ENCODE measurements at regions not wholly inside any gene's neighbourhood (a gene's known extent, or its start where the extent isn't known, plus 50 kb on each side); places are given as distances from the start of the nearest gene placed in this dataset.

- no peaks in the 10 kb centered on the region for H3K27me3 ChIP-seq (ENCODE audit: control insufficient read depth in 3 of 3, insufficient read depth in 3 of 3, low read depth in 1 of 3, low read length in 3 of 3)
- no peak overlapping the region for H3K14ac ChIP-seq (ENCODE audit: low read length)
Measured at GRCh38 chrX:65045001-65045400, 68.8 kb upstream of the ZC4H2 start.

GRCh38 chrX:65035446-65035770, 59.2 kb upstream of the ZC4H2 start:
- Histone ChIP-seq H3K79me1 (ENCODE audit: low read depth, low read length) (no peaks in the 10 kb centered on the region), H4K8ac (ENCODE audit: low read depth, low read length) (no peak overlapping the region), H4K91ac (ENCODE audit: low read depth, low read length, poor library complexity) (no peak overlapping the region), H3K14ac (ENCODE audit: low read length) (no peak overlapping the region), H2BK120ac (ENCODE audit: low read depth, low read length) (no peak overlapping the region), H3K27me3 (ENCODE audit: control insufficient read depth in 3 of 3, insufficient read depth in 3 of 3, low read depth in 1 of 3, low read length in 3 of 3) (no peaks in the 10 kb centered on the region), H2AFZ (ENCODE audit: low read length) (peak overlapping the region; percentile 93), H3K9me3 (replicated peaks in 1 of 2; ENCODE audit: control insufficient read depth in 2 of 2, insufficient read depth in 1 of 2, low read depth in 1 of 2, low read length in 2 of 2) (no peaks in the 10 kb centered on the region), H3K27ac (replicated peaks; ENCODE audit: low read length) (peak overlapping the region; percentile 84), H3K18ac (ENCODE audit: low read length) (peak overlapping the region; percentile 71), H2AK5ac (ENCODE audit: low read depth, low read length) (no peak overlapping the region), H3K4me2 (ENCODE audit: insufficient read depth, low read length, poor library complexity, severe bottlenecking) (peak overlapping the region; percentile 62), H3K4ac (ENCODE audit: low read length) (no peak overlapping the region), H2BK5ac (ENCODE audit: low read length) (no peak overlapping the region), H2BK12ac (ENCODE audit: low read length) (no peak overlapping the region), H3K4me1 (ENCODE audit: control insufficient read depth in 2 of 2, insufficient read depth in 1 of 2, low read depth in 1 of 2, low read length in 2 of 2) (no peaks in the 10 kb centered on the region), H2BK15ac (ENCODE audit: low read length) (no peak overlapping the region), H3K36me3 (replicated peaks in 1 of 2; ENCODE audit: control insufficient read depth in 2 of 2, insufficient read depth in 2 of 2, low read length in 2 of 2) (no peaks in the 10 kb centered on the region), H3K9ac (ENCODE audit: low read depth, low read length, poor library complexity) (peak overlapping the region; percentile 86), H3K23ac (ENCODE audit: low read depth, low read length, poor library complexity) (no peak overlapping the region), H3K4me3 (ENCODE audit: low read length in 2 of 2) (peak overlapping the region; percentile 64 to 89)
- no CpG with 5 or more reads among the region's 15 CpGs for WGBS, 2 donors (ENCODE audit: extremely low coverage in 2 of 2, insufficient read length in 2 of 2, insufficient replicate concordance in 1 of 2)
- DNase-seq (ENCODE audit: low spot score): no peak

More at GRCh38 chrX:65045001-65045400, 68.8 kb upstream of the ZC4H2 start:
- H2BK12ac ChIP-seq (ENCODE audit: low read length): no peak overlapping the region
- no peak overlapping the region for H3K4ac ChIP-seq (ENCODE audit: low read length)
- no peak overlapping the region for H2BK5ac ChIP-seq (ENCODE audit: low read length)
- no peaks in the 10 kb centered on the region for H3K4me1 ChIP-seq (ENCODE audit: control insufficient read depth in 2 of 2, insufficient read depth in 1 of 2, low read depth in 1 of 2, low read length in 2 of 2)
- no peak overlapping the region for H2BK15ac ChIP-seq (ENCODE audit: low read length)
- no peaks in the 10 kb centered on the region for H3K36me3 ChIP-seq (replicated peaks in 1 of 2; ENCODE audit: control insufficient read depth in 2 of 2, insufficient read depth in 2 of 2, low read length in 2 of 2)
- H3K23ac ChIP-seq (ENCODE audit: low read depth, low read length, poor library complexity): no peak overlapping the region
- no CpG with 5 or more reads among the region's 3 CpGs for WGBS, 2 donors (ENCODE audit: extremely low coverage in 2 of 2, insufficient read length in 2 of 2, insufficient replicate concordance in 1 of 2)
- no peak overlapping the region for H2AK5ac ChIP-seq (ENCODE audit: low read depth, low read length)
- peaks cover 0 to 6% of the 10 kb centered on the region in 2 donors for H3K9me3 ChIP-seq (replicated peaks in 1 of 2; ENCODE audit: control insufficient read depth in 2 of 2, insufficient read depth in 1 of 2, low read depth in 1 of 2, low read length in 2 of 2)
- H2AFZ ChIP-seq (ENCODE audit: low read length): no peak overlapping the region
- no peak overlapping the region for H3K4me3 ChIP-seq (ENCODE audit: low read length in 2 of 2)
- H3K4me2 ChIP-seq (ENCODE audit: insufficient read depth, low read length, poor library complexity, severe bottlenecking): no peak overlapping the region
- H3K27ac ChIP-seq (replicated peaks; ENCODE audit: low read length): no peak overlapping the region
- no peak overlapping the region for H2BK120ac ChIP-seq (ENCODE audit: low read depth, low read length)
- H4K8ac ChIP-seq (ENCODE audit: low read depth, low read length): no peak overlapping the region
- H3K79me1 ChIP-seq (ENCODE audit: low read depth, low read length): no peaks in the 10 kb centered on the region
- no peak for DNase-seq (ENCODE audit: low spot score)
- no peak overlapping the region for H3K18ac ChIP-seq (ENCODE audit: low read length)
- no peak overlapping the region for H3K9ac ChIP-seq (ENCODE audit: low read depth, low read length, poor library complexity)
- no peak overlapping the region for H4K91ac ChIP-seq (ENCODE audit: low read depth, low read length, poor library complexity)

- H3K27ac ChIP-seq (replicated peaks; ENCODE audit: low read length): peak within 1 kb of the TSS; percentile 84
- no peak within 1 kb of the TSS for H4K8ac ChIP-seq (ENCODE audit: low read depth, low read length)
- H3K18ac ChIP-seq (ENCODE audit: low read length): peak within 1 kb of the TSS; percentile 71
- no peaks in the 10 kb centered on the region for H3K27me3 ChIP-seq (ENCODE audit: control insufficient read depth in 3 of 3, insufficient read depth in 3 of 3, low read depth in 1 of 3, low read length in 3 of 3)
- no peak within 1 kb of the TSS for H3K14ac ChIP-seq (ENCODE audit: low read length)
- no peaks in the 10 kb centered on the region for H3K79me1 ChIP-seq (ENCODE audit: low read depth, low read length)
- no peaks in the 10 kb centered on the region for H3K4me1 ChIP-seq (ENCODE audit: control insufficient read depth in 2 of 2, insufficient read depth in 1 of 2, low read depth in 1 of 2, low read length in 2 of 2)
- H4K91ac ChIP-seq (ENCODE audit: low read depth, low read length, poor library complexity): no peak within 1 kb of the TSS
- peak within 1 kb of the TSS; percentile 64 to 89 for H3K4me3 ChIP-seq (ENCODE audit: low read length in 2 of 2)
- peak within 1 kb of the TSS; percentile 73 for H3K23ac ChIP-seq (ENCODE audit: low read depth, low read length, poor library complexity)
- H2BK12ac ChIP-seq (ENCODE audit: low read length): no peak within 1 kb of the TSS
- no peak within 1 kb of the TSS for H3K4ac ChIP-seq (ENCODE audit: low read length)
- no CpG with 5 or more reads among the region's 69 CpGs for WGBS, 2 donors (ENCODE audit: extremely low coverage in 2 of 2, insufficient read length in 2 of 2, insufficient replicate concordance in 1 of 2)
- H3K9ac ChIP-seq (ENCODE audit: low read depth, low read length, poor library complexity): peak within 1 kb of the TSS; percentile 88
- H3K36me3 ChIP-seq (replicated peaks in 1 of 2; ENCODE audit: control insufficient read depth in 2 of 2, insufficient read depth in 2 of 2, low read length in 2 of 2): no peaks in the 10 kb centered on the region
- DNase-seq (ENCODE audit: low spot score): peak; percentile 78
- no peaks in the 10 kb centered on the region for H3K9me3 ChIP-seq (replicated peaks in 1 of 2; ENCODE audit: control insufficient read depth in 2 of 2, insufficient read depth in 1 of 2, low read depth in 1 of 2, low read length in 2 of 2)
- H2BK5ac ChIP-seq (ENCODE audit: low read length): no peak within 1 kb of the TSS
- no peak within 1 kb of the TSS for H2BK120ac ChIP-seq (ENCODE audit: low read depth, low read length)
- no peak within 1 kb of the TSS for H2AK5ac ChIP-seq (ENCODE audit: low read depth, low read length)
- peak within 1 kb of the TSS; percentile 62 for H3K4me2 ChIP-seq (ENCODE audit: insufficient read depth, low read length, poor library complexity, severe bottlenecking)
- H2BK15ac ChIP-seq (ENCODE audit: low read length): no peak within 1 kb of the TSS
- H2AFZ ChIP-seq (ENCODE audit: low read length): peak within 1 kb of the TSS; percentile 93
Measured at GRCh38 chrX:65034668-65035445, 58.6 kb upstream of the ZC4H2 start, which contains the start of gene ZC3H12B. ZC3H12B (plus strand) TSS chrX:65034826.

GRCh38 chrX:65034292-65034667, 58.0 kb upstream of the ZC4H2 start:
- no peak overlapping the region for H3K4ac ChIP-seq (ENCODE audit: low read length)
- no peak overlapping the region for H2BK120ac ChIP-seq (ENCODE audit: low read depth, low read length)
- H2BK5ac ChIP-seq (ENCODE audit: low read length): no peak overlapping the region
- H3K14ac ChIP-seq (ENCODE audit: low read length): no peak overlapping the region
- H3K27ac ChIP-seq (replicated peaks; ENCODE audit: low read length): no peak overlapping the region
- H4K8ac ChIP-seq (ENCODE audit: low read depth, low read length): no peak overlapping the region
- H2AFZ ChIP-seq (ENCODE audit: low read length): peak overlapping the region; percentile 93
- no peak for DNase-seq (ENCODE audit: low spot score)
- no peaks in the 10 kb centered on the region for H3K27me3 ChIP-seq (ENCODE audit: control insufficient read depth in 3 of 3, insufficient read depth in 3 of 3, low read depth in 1 of 3, low read length in 3 of 3)
- peak overlapping the region; percentile 88 for H3K9ac ChIP-seq (ENCODE audit: low read depth, low read length, poor library complexity)
- no peak overlapping the region for H4K91ac ChIP-seq (ENCODE audit: low read depth, low read length, poor library complexity)
- no CpG with 5 or more reads among the region's 11 CpGs for WGBS, 2 donors (ENCODE audit: extremely low coverage in 2 of 2, insufficient read length in 2 of 2, insufficient replicate concordance in 1 of 2)
- peak overlapping the region; percentile 54 for H3K4me2 ChIP-seq (ENCODE audit: insufficient read depth, low read length, poor library complexity, severe bottlenecking)
- no peaks in the 10 kb centered on the region for H3K4me1 ChIP-seq (ENCODE audit: control insufficient read depth in 2 of 2, insufficient read depth in 1 of 2, low read depth in 1 of 2, low read length in 2 of 2)
- no peaks in the 10 kb centered on the region for H3K36me3 ChIP-seq (replicated peaks in 1 of 2; ENCODE audit: control insufficient read depth in 2 of 2, insufficient read depth in 2 of 2, low read length in 2 of 2)
- H2AK5ac ChIP-seq (ENCODE audit: low read depth, low read length): no peak overlapping the region
- H2BK12ac ChIP-seq (ENCODE audit: low read length): no peak overlapping the region
- H3K18ac ChIP-seq (ENCODE audit: low read length): peak overlapping the region; percentile 48
- H3K9me3 ChIP-seq (replicated peaks in 1 of 2; ENCODE audit: control insufficient read depth in 2 of 2, insufficient read depth in 1 of 2, low read depth in 1 of 2, low read length in 2 of 2): no peaks in the 10 kb centered on the region
- peak overlapping the region; percentile 64 to 80 for H3K4me3 ChIP-seq (ENCODE audit: low read length in 2 of 2)
- no peak overlapping the region for H2BK15ac ChIP-seq (ENCODE audit: low read length)
- no peaks in the 10 kb centered on the region for H3K79me1 ChIP-seq (ENCODE audit: low read depth, low read length)
- peak overlapping the region; percentile 73 for H3K23ac ChIP-seq (ENCODE audit: low read depth, low read length, poor library complexity)
